IMR-90 (cell line): ENCODE measurements at regions not wholly inside any gene's neighbourhood (a gene's known extent, or its start where the extent isn't known, plus 50 kb on each side); places are given as distances from the start of the nearest gene placed in this dataset.

Experiments
- ATAC-seq: fragments of 200-7000 bp; cut with Tn5 transposase; 2 replicates; pipeline ENCODE4 v1.9.1; 2020; ENCODE audit warnings: low read depth, mild to moderate bottlenecking, moderate library complexity
- BruUV-seq: library from RNA; stranded (reverse); fragments of 400-500 nt; replicated peaks from 2 replicates; lab custom pipeline; 2021; lab: Mats Ljungman, UMichigan
- CTCF ChIA-PET: fragments of 300-600 bp; formaldehyde crosslinking; extraction: SDS; loops from one replicate; lab custom pipeline; 2021; ENCODE audit warnings: antibody characterized with exemption; lab: Yijun Ruan, JAX
- POLR2A ChIA-PET: fragments of 300-600 bp; sonication (Branson Sonifier 250); formaldehyde crosslinking; loops from one replicate; lab custom pipeline; 2022; ENCODE audit warnings: antibody characterized with exemption; ENCODE audit not compliant: unreplicated experiment; lab: Charles Lee
- DNase-seq: peaks from one replicate; pipeline ENCODE4 v3.0.0; 2013
- H2AFZ ChIP-seq: replicated peaks from 2 replicates; pipeline ENCODE3; 2013; ENCODE audit warnings: low read length, mild to moderate bottlenecking; ENCODE audit not compliant: poor library complexity
- H2AK5ac ChIP-seq: 2 replicates; pipeline ENCODE4 v1.6.1; 2013; ENCODE audit warnings: low read depth, low read length, inconsistent platforms
- H2AK9ac ChIP-seq: replicated peaks from 2 replicates; pipeline ENCODE3; 2013; ENCODE audit warnings: mild to moderate bottlenecking, low read depth, low read length, moderate library complexity; ENCODE audit not compliant: poor library complexity
- H2BK120ac ChIP-seq: 2 replicates; pipeline ENCODE4 v1.6.1; 2013; ENCODE audit warnings: low read depth, low read length, inconsistent platforms
- H2BK15ac ChIP-seq: 3 replicates; pipeline ENCODE4 v1.6.1; 2013; ENCODE audit warnings: low read depth, low read length, inconsistent platforms
- H2BK20ac ChIP-seq: 2 replicates; pipeline ENCODE4 v1.6.1; 2013; ENCODE audit warnings: low read depth, mild to moderate bottlenecking, inconsistent platforms, low read length, moderate library complexity
- H2BK5ac ChIP-seq: 2 replicates; pipeline ENCODE4 v1.6.1; 2013; ENCODE audit warnings: mild to moderate bottlenecking, low read depth, low read length, inconsistent platforms; ENCODE audit not compliant: poor library complexity, severe bottlenecking
- H3K14ac ChIP-seq: replicated peaks from 2 replicates; pipeline ENCODE4 v1.6.1; 2013; ENCODE audit warnings: low read depth, low read length, inconsistent platforms
- H3K18ac ChIP-seq: 2 replicates; pipeline ENCODE4 v1.6.1; 2013; ENCODE audit warnings: low read depth, low read length, control low read depth
- H3K23ac ChIP-seq: 2 replicates; pipeline ENCODE4 v1.6.1; 2013; ENCODE audit warnings: low read depth, low read length, inconsistent platforms
- H3K27ac ChIP-seq: 2 replicates; pipeline ENCODE4 v1.5.1; 2013; ENCODE audit warnings: mild to moderate bottlenecking, control low read depth, low read length; ENCODE audit not compliant: insufficient read depth
- H3K27me3 ChIP-seq: 2 replicates; pipeline ENCODE4 v1.6.1; 2013; ENCODE audit warnings: low read length; ENCODE audit not compliant: control insufficient read depth, insufficient read depth
- H3K36me3 ChIP-seq: 2 replicates; pipeline ENCODE4 v1.6.1; 2013; ENCODE audit warnings: low read length, mixed read lengths; ENCODE audit not compliant: control insufficient read depth, insufficient read depth
- H3K4ac ChIP-seq: 2 replicates; pipeline ENCODE4 v1.6.1; 2013; ENCODE audit warnings: low read depth, low read length, inconsistent platforms
- H3K4me1 ChIP-seq: 2 replicates; pipeline ENCODE4 v1.6.1; 2013; ENCODE audit warnings: low read length, mixed read lengths; ENCODE audit not compliant: control insufficient read depth, insufficient read depth
- H3K4me2 ChIP-seq: 2 replicates; pipeline ENCODE4 v1.6.1; 2013; ENCODE audit warnings: low read depth, mild to moderate bottlenecking, control low read depth, low read length, moderate library complexity
- H3K4me3 ChIP-seq: 2 replicates; pipeline ENCODE4 v1.5.1; 2013; ENCODE audit warnings: low read depth, mild to moderate bottlenecking, control low read depth, low read length, moderate library complexity; ENCODE audit not compliant: insufficient read depth
- H3K56ac ChIP-seq: 2 replicates; pipeline ENCODE4 v1.6.1; 2013; ENCODE audit warnings: low read length, inconsistent platforms; ENCODE audit not compliant: insufficient read depth; ENCODE audit errors: extremely low read depth
- H3K79me1 ChIP-seq, 2 experiments: 2 replicates each; pipeline ENCODE4 v1.6.1; 2013; ENCODE audit warnings: low read length in 2 of 2, inconsistent platforms in 1 of 2, low read depth in 1 of 2
- H3K9ac ChIP-seq: 2 replicates; pipeline ENCODE4 v1.6.1; 2013; ENCODE audit warnings: low read depth, low read length, control low read depth
- H3K9me1 ChIP-seq: 2 replicates; pipeline ENCODE4 v1.6.1; 2013; ENCODE audit warnings: low read length, inconsistent platforms; ENCODE audit not compliant: insufficient read depth
- H3K9me3 ChIP-seq: 2 replicates; pipeline ENCODE4 v1.6.1; 2013; ENCODE audit warnings: low read length; ENCODE audit not compliant: control insufficient read depth, insufficient read depth
- H4K20me1 ChIP-seq: 2 replicates; pipeline ENCODE4 v1.6.1; 2013; ENCODE audit warnings: low read length, inconsistent platforms; ENCODE audit not compliant: insufficient read depth
- H4K5ac ChIP-seq: 2 replicates; pipeline ENCODE4 v1.6.1; 2013; ENCODE audit warnings: mild to moderate bottlenecking, low read depth, low read length, control low read depth
- H4K8ac ChIP-seq, 2 experiments: 2 replicates each; pipeline ENCODE4 v1.6.1; 2013; ENCODE audit warnings: low read depth in 2 of 2, low read length in 2 of 2, control low read depth in 1 of 2, inconsistent platforms in 1 of 2
- H4K91ac ChIP-seq: 2 replicates; pipeline ENCODE4 v1.6.1; 2013; ENCODE audit warnings: low read depth, low read length, inconsistent platforms; ENCODE audit not compliant: insufficient read depth
- BHLHE40 ChIP-seq: fragments of 150-350 bp; IDR thresholded peaks from 2 replicates; pipeline ENCODE4 v1.6.1; 2016; ENCODE audit warnings: mild to moderate bottlenecking, low read depth, low read length
- CEBPB ChIP-seq: IDR thresholded peaks from 2 replicates; pipeline ENCODE4 v1.6.1; 2012; ENCODE audit warnings: low read depth, low read length, improper control_type of control experiment
- CHD1 ChIP-seq: IDR thresholded peaks from 2 replicates; pipeline ENCODE4 v1.6.1; 2012; ENCODE audit warnings: low read depth, low read length, improper control_type of control experiment
- CTCF ChIP-seq: conservative IDR thresholded peaks from 2 replicates; pipeline ENCODE4 v1.5.1; 2012; ENCODE audit warnings: mild to moderate bottlenecking, low read depth, low read length, improper control_type of control experiment
- MAFK ChIP-seq: IDR thresholded peaks from 2 replicates; pipeline ENCODE4 v1.6.1; 2012; ENCODE audit warnings: low read depth, low read length, improper control_type of control experiment
- MXI1 ChIP-seq: IDR thresholded peaks from 2 replicates; pipeline ENCODE4 v1.6.1; 2012; ENCODE audit warnings: low read depth, mild to moderate bottlenecking, low read length, moderate library complexity, borderline replicate concordance
- NFE2L2 ChIP-seq: fragments of 150-350 bp; IDR thresholded peaks from 2 replicates; pipeline ENCODE4 v1.6.1; 2016; ENCODE audit warnings: low read depth, mild to moderate bottlenecking, low read length
- RAD21 ChIP-seq: IDR thresholded peaks from 2 replicates; pipeline ENCODE4 v1.6.1; 2012; ENCODE audit warnings: low read length, improper control_type of control experiment
- RFX5 ChIP-seq: IDR thresholded peaks from 2 replicates; pipeline ENCODE4 v1.8.0; 2012; ENCODE audit warnings: low read depth, mild to moderate bottlenecking, low read length, moderate library complexity
- WGBS, 2 experiments: methylation state at CpG; one replicate each; pipeline versions ENCODE4 v1.1.5 to v1.1.7; 2013; ENCODE audit warnings: missing lambda C conversion rate in 2 of 2; ENCODE audit not compliant: insufficient read length in 1 of 2; ENCODE audit errors: extremely low coverage in 2 of 2; 5-methylcytosine and 5-hydroxymethylcytosine counted together
- dilution Hi-C: fragments of 300-500 bp; cut with HindIII; formaldehyde crosslinking; loops from one replicate; pipeline ENCODE4 v1.14.3; 2018; ENCODE audit warnings: low sequenced_read_pairs; ENCODE audit not compliant: unreplicated experiment
- in situ Hi-C: fragments of 300-500 bp; cut with MboI; formaldehyde crosslinking; loops from 3 replicates; pipeline ENCODE4 v1.14.3; 2019; ENCODE audit warnings: low sequenced_read_pairs, inconsistent platforms, mixed read lengths
- intact Hi-C: fragments of 100-400 bp; cut with micrococcal nuclease; formaldehyde crosslinking; loops from 2 replicates; pipeline ENCODE4 v1.10.0; 2022

- Histone ChIP-seq H3K4me2 (no peak overlapping the region), H3K36me3 (no peaks in the 10 kb centered on the region), H2BK120ac (no peak overlapping the region), H4K5ac (no peak overlapping the region), H3K23ac (no peak overlapping the region), H3K4ac (no peak overlapping the region), H3K56ac (no peak overlapping the region), H3K27ac (no peak overlapping the region), H3K9me1 (no peaks in the 10 kb centered on the region), H3K18ac (no peak overlapping the region), H3K27me3 (no peaks in the 10 kb centered on the region), H2BK15ac (no peak overlapping the region), H2AK9ac (no peak overlapping the region), H4K91ac (no peak overlapping the region), H2BK20ac (no peak overlapping the region), H2BK5ac (no peak overlapping the region), H3K79me1 (no peaks in the 10 kb centered on the region), H3K4me3 (no peak overlapping the region), H3K14ac (no peak overlapping the region), H4K20me1 (no peaks in the 10 kb centered on the region), H3K9me3 (peaks cover 5% of the 10 kb centered on the region), H3K9ac (no peak overlapping the region), H2AFZ (no peak overlapping the region), H4K8ac (no peak overlapping the region), H3K4me1 (no peaks in the 10 kb centered on the region), H2AK5ac (no peak overlapping the region)
- no TSS peak for BruUV-seq
- dilution Hi-C loops (no loop called here), intact Hi-C loops (no loop called here), in situ Hi-C loops (no loop called here)
- ATAC-seq: no peak
- DNase-seq: no peak
- no CpG with 5 or more reads among the region's 2 CpGs for WGBS, 2 experiments
- TF ChIP-seq CEBPB: no peak
- no peak for TF ChIP-seq CTCF
- no peak for TF ChIP-seq NFE2L2
- no peak for TF ChIP-seq RFX5
- no peak for TF ChIP-seq MAFK
- TF ChIP-seq BHLHE40: no peak
- TF ChIP-seq CHD1: no peak
- no peak for TF ChIP-seq RAD21
- TF ChIP-seq MXI1: no peak
- ChIA-PET CTCF (no interaction called here), POLR2A (no interaction called here)
Observed at GRCh38 chr4:132592850-132593249, 556.2 kb upstream of the PCDH10 start.
